ENCODE measurements at regions not wholly inside any gene's neighbourhood (a gene's known extent, or its start where the extent isn't known, plus 50 kb on each side); places are given as distances from the start of the nearest gene placed in this dataset.
A peak's percentile ranks its signal among the peaks of the same experiment; 100 is the strongest.

GRCh38 chr16:86080131-86080875 lies 181.3 kb downstream of the IRF8 start:
- no peaks in the 10 kb centered on the region for H3K4me1 ChIP-seq (ENCODE audit: control insufficient read depth in 1 of 2, insufficient read depth in 2 of 2, low read length in 2 of 2)
- no peak overlapping the region for H3K4me3 ChIP-seq (ENCODE audit: low read length in 2 of 2)
- no peak overlapping the region for H3K27ac ChIP-seq (ENCODE audit: low read depth in 1 of 2, low read length in 2 of 2)
- 67 to 68% methylated on average over 13 of the region's 13 CpGs for WGBS, 2 donors
- H3K27me3 ChIP-seq (ENCODE audit: control insufficient read depth in 1 of 2, insufficient read depth in 2 of 2, low read length in 1 of 2), result no peaks in the 10 kb centered on the region
- ATAC-seq (ENCODE audit: low FRiP score), result no peak
- peak in 1 of 2 donors; percentile 38 for DNase-seq
- intact Hi-C loops (cut with DNase I), result no loop called here
- H3K36me3 ChIP-seq (ENCODE audit: control insufficient read depth in 1 of 2, insufficient read depth in 2 of 2, low read length in 1 of 2), result no peaks in the 10 kb centered on the region
- H3K9me3 ChIP-seq (ENCODE audit: control insufficient read depth, low read length), result no peaks in the 10 kb centered on the region

GRCh38 chr16:86080982-86081381 lies 182.0 kb downstream of the IRF8 start:
- WGBS, 2 donors, result 85 to 90% methylated on average over 6 of the region's 6 CpGs
- intact Hi-C loops (cut with DNase I), result no loop called here

DNA sequence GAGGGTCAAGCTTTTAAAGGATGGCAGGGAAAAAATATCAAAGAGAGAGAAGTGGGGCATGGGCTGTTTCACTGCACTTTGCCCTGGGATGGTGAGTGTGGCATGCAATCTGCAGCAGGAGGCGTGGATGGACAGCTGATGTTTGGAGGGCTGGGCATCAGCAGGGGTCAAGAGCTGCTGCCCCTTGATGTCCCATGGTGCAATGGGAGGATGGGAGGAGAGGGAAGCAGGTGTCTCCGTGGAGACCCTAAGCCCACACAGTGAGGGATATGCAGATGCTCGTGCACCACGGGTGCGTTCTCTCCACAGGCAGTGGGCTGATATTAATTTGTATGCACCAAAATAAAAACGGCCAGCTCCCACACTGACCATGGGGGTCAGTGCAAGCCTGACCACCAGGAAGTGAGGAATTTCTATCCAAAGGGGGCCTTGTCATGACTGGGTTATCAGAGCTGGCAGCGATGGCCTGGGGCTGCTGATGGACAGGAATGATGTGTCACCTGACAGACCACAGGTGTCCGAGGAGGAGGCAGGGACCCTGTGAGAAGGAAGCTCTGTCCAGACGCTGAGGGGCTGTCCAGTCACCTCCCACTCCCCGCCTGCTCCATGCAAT lies 183.6 kb downstream of the IRF8 start:
- Histone ChIP-seq H3K4me3 (ENCODE audit: low read length in 2 of 2) (no peak overlapping the region), H3K9me3 (ENCODE audit: control insufficient read depth, low read length) (no peaks in the 10 kb centered on the region), H3K36me3 (ENCODE audit: control insufficient read depth in 1 of 2, insufficient read depth in 2 of 2, low read length in 1 of 2) (no peaks in the 10 kb centered on the region), H3K4me1 (ENCODE audit: control insufficient read depth in 1 of 2, insufficient read depth in 2 of 2, low read length in 2 of 2) (no peaks in the 10 kb centered on the region), H3K27me3 (ENCODE audit: control insufficient read depth in 1 of 2, insufficient read depth in 2 of 2, low read length in 1 of 2) (no peaks in the 10 kb centered on the region), H3K27ac (ENCODE audit: low read depth in 1 of 2, low read length in 2 of 2) (no peak overlapping the region)
- peak in 1 of 2 donors; percentile 34 for DNase-seq
- 32 to 40% methylated on average over 10 of the region's 10 CpGs for WGBS, 2 donors
- intact Hi-C loops (cut with DNase I), result no loop called here
- no peak for ATAC-seq (ENCODE audit: low FRiP score)

More at GRCh38 chr16:86080982-86081381, 182.0 kb downstream of the IRF8 start:
- Histone ChIP-seq H3K27me3 (ENCODE audit: control insufficient read depth in 1 of 2, insufficient read depth in 2 of 2, low read length in 1 of 2) (no peaks in the 10 kb centered on the region), H3K36me3 (ENCODE audit: control insufficient read depth in 1 of 2, insufficient read depth in 2 of 2, low read length in 1 of 2) (no peaks in the 10 kb centered on the region), H3K27ac (ENCODE audit: low read depth in 1 of 2, low read length in 2 of 2) (no peak overlapping the region), H3K4me3 (ENCODE audit: low read length in 2 of 2) (no peak overlapping the region), H3K9me3 (ENCODE audit: control insufficient read depth, low read length) (no peaks in the 10 kb centered on the region), H3K4me1 (ENCODE audit: control insufficient read depth in 1 of 2, insufficient read depth in 2 of 2, low read length in 2 of 2) (no peaks in the 10 kb centered on the region)
- no peak for ATAC-seq (ENCODE audit: low FRiP score)
- DNase-seq, result peak in 1 of 2 donors; percentile 9

DNA sequence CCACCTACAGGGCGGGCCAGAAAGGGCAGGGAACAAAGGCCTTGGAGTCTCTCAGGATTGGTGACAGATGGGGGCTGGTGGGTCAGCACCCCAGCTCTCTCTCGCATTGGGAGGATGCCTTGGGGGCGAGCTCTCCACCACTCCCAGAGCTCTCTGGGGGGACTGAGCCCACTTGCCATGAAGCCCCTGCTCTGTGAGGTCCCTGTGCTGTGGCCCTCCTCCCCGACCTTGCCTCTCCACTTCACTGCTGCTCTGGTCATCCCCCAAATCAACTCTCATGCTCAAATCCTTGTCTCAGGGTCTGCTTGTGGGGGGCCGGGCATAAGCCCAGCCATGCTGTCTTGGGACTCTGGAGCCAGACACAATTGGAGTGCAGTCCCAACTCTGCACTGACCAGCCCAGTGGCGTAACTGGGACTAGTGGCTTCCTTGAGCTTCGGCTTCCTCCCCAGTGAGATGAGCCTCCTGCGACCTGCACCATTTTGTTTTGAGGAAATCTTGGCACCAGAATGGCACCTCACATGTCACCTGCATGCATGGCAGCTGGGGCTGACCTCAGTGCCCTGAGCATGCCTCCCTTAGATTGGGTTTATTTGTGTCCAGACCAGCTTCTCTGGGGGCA lies 184.5 kb downstream of the IRF8 start:
- no peaks in the 10 kb centered on the region for H3K9me3 ChIP-seq (ENCODE audit: control insufficient read depth, low read length)
- ATAC-seq (ENCODE audit: low FRiP score) (no peak), DNase-seq (peak in 1 of 2 donors; percentile 59)
- no peak overlapping the region for H3K27ac ChIP-seq (ENCODE audit: low read depth in 1 of 2, low read length in 2 of 2)
- H3K27me3 ChIP-seq (ENCODE audit: control insufficient read depth in 1 of 2, insufficient read depth in 2 of 2, low read length in 1 of 2), result no peaks in the 10 kb centered on the region
- WGBS, 2 donors, result 79 to 80% methylated on average over 8 of the region's 8 CpGs
- no peak overlapping the region for H3K4me3 ChIP-seq (ENCODE audit: low read length in 2 of 2)
- intact Hi-C loops (cut with DNase I), result no loop called here
- H3K4me1 ChIP-seq (ENCODE audit: control insufficient read depth in 1 of 2, insufficient read depth in 2 of 2, low read length in 2 of 2), result no peaks in the 10 kb centered on the region
- H3K36me3 ChIP-seq (ENCODE audit: control insufficient read depth in 1 of 2, insufficient read depth in 2 of 2, low read length in 1 of 2), result no peaks in the 10 kb centered on the region

GRCh38 chr16:86085161-86085611 lies 186.2 kb downstream of the IRF8 start:
- H3K27me3 ChIP-seq (ENCODE audit: control insufficient read depth in 1 of 2, insufficient read depth in 2 of 2, low read length in 1 of 2), result no peaks in the 10 kb centered on the region
- no peak for DNase-seq
- no peak for ATAC-seq (ENCODE audit: low FRiP score)
- H3K9me3 ChIP-seq (ENCODE audit: control insufficient read depth, low read length), result no peaks in the 10 kb centered on the region
- no peak overlapping the region for H3K4me3 ChIP-seq (ENCODE audit: low read length in 2 of 2)
- intact Hi-C loops (cut with DNase I), result no loop called here
- no peaks in the 10 kb centered on the region for H3K4me1 ChIP-seq (ENCODE audit: control insufficient read depth in 1 of 2, insufficient read depth in 2 of 2, low read length in 2 of 2)
- 81 to 89% methylated on average over 11 to 12 of the region's 12 CpGs for WGBS, 2 donors
- no peak overlapping the region for H3K27ac ChIP-seq (ENCODE audit: low read depth in 1 of 2, low read length in 2 of 2)
- H3K36me3 ChIP-seq (ENCODE audit: control insufficient read depth in 1 of 2, insufficient read depth in 2 of 2, low read length in 1 of 2), result no peaks in the 10 kb centered on the region

- WGBS, 2 donors, result 74 to 76% methylated on average over 8 of the region's 8 CpGs
- no peak overlapping the region for H3K4me3 ChIP-seq (ENCODE audit: low read length in 2 of 2)
- H3K27ac ChIP-seq (ENCODE audit: low read depth in 1 of 2, low read length in 2 of 2), result no peak overlapping the region
- DNase-seq, result no peak
- intact Hi-C loops (cut with DNase I), result no loop called here
- no peaks in the 10 kb centered on the region for H3K9me3 ChIP-seq (ENCODE audit: control insufficient read depth, low read length)
- H3K4me1 ChIP-seq (ENCODE audit: control insufficient read depth in 1 of 2, insufficient read depth in 2 of 2, low read length in 2 of 2), result no peaks in the 10 kb centered on the region
- no peaks in the 10 kb centered on the region for H3K27me3 ChIP-seq (ENCODE audit: control insufficient read depth in 1 of 2, insufficient read depth in 2 of 2, low read length in 1 of 2)
- no peaks in the 10 kb centered on the region for H3K36me3 ChIP-seq (ENCODE audit: control insufficient read depth in 1 of 2, insufficient read depth in 2 of 2, low read length in 1 of 2)
- no peak for ATAC-seq (ENCODE audit: low FRiP score)
Measured at GRCh38 chr16:86085795-86086194, 186.8 kb downstream of the IRF8 start.

DNA sequence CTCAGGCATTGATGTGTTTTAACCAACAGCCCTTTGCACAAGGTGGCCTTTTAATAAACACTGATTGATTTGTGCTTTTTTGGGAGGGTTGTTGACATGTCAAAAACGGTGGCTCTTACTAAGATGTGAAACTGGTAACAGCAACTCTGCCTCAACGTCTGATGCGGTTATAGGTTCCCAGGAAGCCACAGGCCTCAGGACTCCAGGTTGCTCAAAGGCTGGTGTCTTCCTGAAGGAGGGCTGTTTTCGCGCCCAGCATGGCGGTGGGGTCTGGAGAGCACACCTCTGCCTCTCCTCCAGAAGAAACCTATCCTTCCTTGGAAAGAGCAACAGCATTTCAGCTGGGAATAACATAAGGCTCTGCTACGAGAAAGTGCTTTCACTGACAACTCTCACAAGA lies 187.5 kb downstream of the IRF8 start:
- H3K36me3 ChIP-seq (ENCODE audit: control insufficient read depth in 1 of 2, insufficient read depth in 2 of 2, low read length in 1 of 2), result no peaks in the 10 kb centered on the region
- H3K27ac ChIP-seq (ENCODE audit: low read depth in 1 of 2, low read length in 2 of 2), result no peak overlapping the region
- intact Hi-C loops (cut with DNase I), result no loop called here
- no peak overlapping the region for H3K4me3 ChIP-seq (ENCODE audit: low read length in 2 of 2)
- DNase-seq, result peak in 1 of 2 donors; percentile 37
- ATAC-seq (ENCODE audit: low FRiP score), result no peak
- WGBS, 2 donors, result 76 to 80% methylated on average over 7 of the region's 7 CpGs
- no peaks in the 10 kb centered on the region for H3K9me3 ChIP-seq (ENCODE audit: control insufficient read depth, low read length)
- no peaks in the 10 kb centered on the region for H3K4me1 ChIP-seq (ENCODE audit: control insufficient read depth in 1 of 2, insufficient read depth in 2 of 2, low read length in 2 of 2)
- no peaks in the 10 kb centered on the region for H3K27me3 ChIP-seq (ENCODE audit: control insufficient read depth in 1 of 2, insufficient read depth in 2 of 2, low read length in 1 of 2)

- Histone ChIP-seq H3K9me3 (ENCODE audit: control insufficient read depth, low read length) (no peaks in the 10 kb centered on the region), H3K4me1 (ENCODE audit: control insufficient read depth in 1 of 2, insufficient read depth in 2 of 2, low read length in 2 of 2) (no peaks in the 10 kb centered on the region), H3K27ac (ENCODE audit: low read depth in 1 of 2, low read length in 2 of 2) (no peak overlapping the region), H3K4me3 (ENCODE audit: low read length in 2 of 2) (no peak overlapping the region), H3K36me3 (ENCODE audit: control insufficient read depth in 1 of 2, insufficient read depth in 2 of 2, low read length in 1 of 2) (no peaks in the 10 kb centered on the region), H3K27me3 (ENCODE audit: control insufficient read depth in 1 of 2, insufficient read depth in 2 of 2, low read length in 1 of 2) (no peaks in the 10 kb centered on the region)
- intact Hi-C loops (cut with DNase I), result no loop called here
- no peak for ATAC-seq (ENCODE audit: low FRiP score)
- DNase-seq, result peak in 1 of 2 donors; percentile 70
- 77 to 79% methylated on average over 34 to 37 of the region's 37 CpGs for WGBS, 2 donors
Measured at GRCh38 chr16:86087011-86087895, 188.3 kb downstream of the IRF8 start.
